GM19452 (cell line): ENCODE measurements at regions not wholly inside any gene's neighbourhood (a gene's known extent, or its start where the extent isn't known, plus 50 kb on each side); places are given as distances from the start of the nearest gene placed in this dataset.

Experiments used
- ATAC-seq: cut with Tn5 transposase; IDR thresholded peaks from one replicate; pipeline ENCODE4 v1.9.1; 2021; ENCODE audit not compliant: unreplicated experiment

GRCh38 chr4:129645461-129645860 is 549.5 kb downstream of the C4orf33 start:
- ATAC-seq: no peak

DNA sequence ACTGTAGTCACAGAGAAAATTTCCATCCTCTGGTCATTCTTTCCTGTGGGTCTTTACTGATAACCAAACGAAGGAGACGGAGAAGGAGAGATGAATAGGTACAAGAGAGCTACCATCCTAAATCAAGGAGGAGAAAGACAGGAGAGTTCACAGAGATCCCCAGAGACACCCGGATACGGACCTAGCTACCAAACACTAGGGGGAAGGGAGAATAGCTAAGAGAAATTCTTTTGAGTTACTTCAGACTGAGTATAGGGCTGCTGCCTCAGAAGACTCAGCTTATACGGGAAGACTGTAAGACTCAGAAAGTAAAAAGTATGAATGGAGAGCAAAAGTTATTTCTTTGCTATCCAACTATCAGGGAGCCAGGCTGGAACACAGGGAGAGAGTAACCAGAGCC is 572.1 kb downstream of the C4orf33 start:
- ATAC-seq: no peak

GRCh38 chr4:129672941-129673340 is 577.0 kb downstream of the C4orf33 start:
- no peak for ATAC-seq

GRCh38 chr4:129675036-129675435 is 579.1 kb downstream of the C4orf33 start:
- no peak for ATAC-seq

DNA sequence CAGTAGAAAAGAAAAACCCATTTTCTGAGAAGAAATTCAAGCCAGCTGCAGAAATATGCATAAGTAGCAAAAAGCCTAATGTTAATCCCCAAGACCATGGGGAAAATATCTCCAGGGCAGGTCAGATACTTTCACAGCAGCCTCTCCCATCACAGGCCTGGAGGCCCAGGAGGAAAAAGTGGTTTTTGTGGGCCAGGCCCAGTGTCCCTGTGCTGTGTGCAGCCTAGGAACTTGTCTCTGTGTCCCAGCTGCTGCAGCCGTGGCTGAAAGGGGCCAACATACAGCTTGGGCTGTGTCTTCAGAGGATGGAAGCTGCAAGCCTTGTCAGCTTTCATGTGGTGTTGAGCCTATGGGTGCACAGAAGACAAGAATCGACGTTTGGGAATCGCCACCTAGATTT is 581.0 kb downstream of the C4orf33 start:
- no peak for ATAC-seq

DNA sequence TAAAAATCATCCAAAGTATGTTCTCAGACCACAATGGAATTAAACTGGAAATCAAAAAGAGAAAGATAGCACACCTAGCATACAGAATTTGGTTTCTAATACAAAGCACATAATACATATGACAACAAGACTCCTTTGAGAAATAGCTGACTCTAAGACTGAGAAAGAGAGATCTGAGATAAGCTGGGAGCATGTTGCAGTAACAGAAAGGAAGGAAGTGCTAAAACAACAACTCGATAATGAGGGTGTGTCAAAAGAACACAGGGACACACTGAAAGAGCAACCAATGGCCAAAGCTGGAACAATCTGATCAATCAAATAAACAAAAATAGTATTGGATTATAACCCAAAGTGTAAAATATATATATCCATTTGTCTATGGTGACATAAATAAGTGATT is 586.6 kb downstream of the C4orf33 start:
- no peak for ATAC-seq

GRCh38 chr4:129707949-129708348 is 612.0 kb downstream of the C4orf33 start:
- ATAC-seq: no peak

DNA sequence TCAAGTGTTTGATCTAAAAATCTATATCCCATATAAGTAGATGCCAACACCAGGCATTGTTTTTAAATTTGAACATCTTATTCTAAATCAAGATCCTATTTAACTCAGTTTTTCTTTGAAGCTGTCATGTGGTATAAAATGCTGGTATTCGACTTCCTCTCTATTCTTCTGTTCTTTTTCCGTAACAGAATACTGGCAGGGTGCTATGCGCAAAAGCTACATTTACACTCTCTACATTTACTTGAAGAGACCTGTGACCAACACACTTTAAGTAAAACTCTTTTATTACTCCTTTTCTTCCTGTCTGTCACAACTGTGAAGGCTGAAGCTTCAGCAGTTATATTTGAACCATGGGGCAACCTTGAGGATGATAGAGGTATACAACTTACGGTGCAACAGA is 612.8 kb downstream of the C4orf33 start:
- no peak for ATAC-seq

GRCh38 chr4:129738175-129738574 is 642.2 kb downstream of the C4orf33 start:
- no peak for ATAC-seq

DNA sequence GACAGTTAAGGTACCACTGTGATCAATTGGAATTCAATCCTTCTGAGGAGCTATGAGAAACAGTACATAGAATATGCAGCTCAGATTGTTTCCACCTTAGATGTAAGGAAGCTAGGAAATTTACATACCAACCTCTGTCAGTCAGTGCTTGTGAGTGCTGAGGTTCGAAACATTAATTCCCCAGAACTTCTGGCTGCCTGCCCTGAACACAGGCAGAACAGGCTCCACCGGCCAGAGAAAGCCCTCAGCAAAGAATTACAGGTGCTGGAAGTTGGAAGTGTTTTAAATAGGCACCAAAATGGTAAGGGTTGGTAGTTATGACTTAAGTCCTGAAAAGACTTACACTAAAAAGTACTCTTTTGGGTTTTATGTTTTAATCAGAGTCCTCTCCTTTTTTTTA is 651.8 kb downstream of the C4orf33 start:
- ATAC-seq: no peak

DNA sequence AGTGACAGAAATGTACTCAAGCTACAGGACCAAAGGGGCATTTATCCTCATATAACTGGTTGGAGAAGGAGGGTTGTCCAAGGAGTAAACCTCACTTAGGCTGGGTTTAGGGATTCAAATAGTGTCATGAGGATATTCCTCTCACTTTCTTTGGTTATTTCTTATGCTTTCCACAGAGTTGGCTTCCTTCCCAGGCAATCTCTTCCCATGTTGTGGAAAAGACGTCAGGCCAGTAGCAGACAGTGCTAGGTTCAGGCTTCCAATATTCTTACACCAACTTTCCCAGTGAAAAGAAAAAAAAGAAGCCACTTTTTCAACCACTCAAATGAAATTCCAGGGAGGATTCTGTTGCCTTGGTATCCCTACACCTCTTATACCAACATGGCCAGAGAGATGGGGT is 653.0 kb downstream of the C4orf33 start:
- no peak for ATAC-seq

DNA sequence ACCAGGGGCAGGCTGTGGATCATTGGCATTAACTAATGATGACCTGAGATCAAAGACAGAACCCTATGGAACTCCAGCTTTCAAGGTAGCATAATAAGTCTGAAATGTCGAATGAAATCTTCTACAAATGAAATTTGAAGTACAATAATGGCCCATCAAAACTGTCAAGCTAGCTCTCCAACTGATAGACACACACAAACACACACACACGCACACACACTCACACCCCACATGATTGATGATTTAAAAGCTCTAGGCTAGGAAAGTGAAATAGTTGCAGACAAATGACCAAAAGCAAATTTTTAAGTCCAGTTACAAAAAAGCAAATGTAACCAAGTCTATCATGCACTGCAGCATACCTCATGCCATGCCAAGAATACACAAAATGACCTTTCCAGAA is 655.7 kb downstream of the C4orf33 start:
- ATAC-seq: no peak

GRCh38 chr4:129783596-129783995 is 687.6 kb downstream of the C4orf33 start:
- ATAC-seq: no peak

DNA sequence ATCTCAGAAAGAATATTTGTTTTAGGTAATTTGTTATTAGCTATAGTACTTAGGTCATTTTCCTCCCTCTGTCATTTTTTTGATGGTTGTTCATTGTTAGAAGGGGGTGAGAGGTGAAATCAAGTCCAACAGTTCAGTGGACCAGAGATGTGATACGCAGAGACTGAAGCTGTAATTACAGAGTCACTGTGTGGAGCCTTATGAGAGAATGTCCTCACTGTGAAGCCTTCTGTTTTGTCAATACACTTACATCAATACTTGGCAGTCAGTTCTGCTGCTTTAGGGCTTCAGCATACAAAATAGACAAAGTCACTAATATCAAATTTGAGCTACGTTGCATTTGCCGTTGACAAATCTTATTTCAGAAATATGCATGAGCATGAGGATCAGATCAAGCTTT is 692.5 kb downstream of the C4orf33 start:
- no peak for ATAC-seq

DNA sequence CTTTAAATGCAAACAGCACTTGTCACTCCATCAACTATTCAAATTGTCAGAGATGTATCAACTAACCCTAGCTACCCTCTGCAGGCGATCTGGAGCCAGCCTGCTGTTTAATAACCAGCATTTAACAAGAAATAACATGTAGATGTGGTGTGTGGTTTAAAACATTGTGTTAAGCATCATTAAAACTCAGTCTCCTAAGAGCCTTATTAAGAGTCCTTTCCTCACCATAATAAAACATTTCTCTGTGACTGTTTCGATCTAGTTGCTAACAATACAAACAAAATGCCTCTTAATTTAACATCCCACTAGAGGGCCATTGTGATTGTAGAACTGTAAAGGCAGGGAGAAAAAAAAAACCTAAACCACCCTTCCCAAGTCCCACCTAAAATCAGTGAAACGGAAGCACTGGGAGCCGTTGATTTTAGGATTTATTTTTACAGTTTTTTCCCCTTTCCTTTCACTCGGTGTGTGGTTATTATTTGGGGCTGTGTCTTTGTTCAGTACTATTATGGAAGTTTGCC is 708.6 kb downstream of the C4orf33 start:
- no peak for ATAC-seq

DNA sequence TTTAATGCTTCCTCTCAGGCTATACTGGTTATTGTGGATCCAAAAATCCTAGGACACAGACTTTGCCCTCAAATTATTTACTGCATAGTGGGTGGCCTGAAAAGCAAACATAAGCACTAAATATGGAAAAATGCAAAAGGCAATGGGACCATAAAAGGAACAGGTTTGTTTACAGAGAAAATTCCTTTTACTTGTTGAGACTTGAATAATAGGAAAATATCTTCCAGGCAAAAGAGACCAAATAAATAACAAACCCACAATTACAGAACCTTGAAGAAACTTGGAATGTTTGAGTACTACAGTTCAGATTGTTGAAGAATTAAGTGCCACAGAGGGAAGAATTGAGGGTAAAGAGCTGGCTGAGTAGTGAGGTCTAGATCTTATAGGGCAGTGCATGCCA is 711.0 kb downstream of the C4orf33 start:
- no peak for ATAC-seq

DNA sequence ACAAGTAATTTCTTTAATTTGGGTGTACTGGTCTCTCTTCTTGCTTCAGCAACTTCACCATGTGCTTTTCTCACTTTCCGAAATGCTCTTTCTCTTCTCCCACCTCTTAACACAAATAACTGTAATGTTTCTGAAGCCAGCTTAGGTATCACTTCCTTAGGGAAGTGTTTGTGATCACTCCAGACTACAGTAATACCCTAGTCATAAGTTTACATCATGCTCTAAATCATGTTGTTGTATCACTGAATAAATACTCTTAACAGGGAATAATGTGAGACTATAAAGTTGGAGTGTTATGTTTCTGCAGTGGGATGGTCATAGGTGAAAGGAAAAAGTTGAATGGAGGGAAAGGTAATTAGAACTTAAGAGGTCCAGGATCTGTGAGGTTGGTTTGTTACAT is 712.3 kb downstream of the C4orf33 start:
- no peak for ATAC-seq

- no peak for ATAC-seq
Observed at GRCh38 chr4:129821073-129821472, 725.1 kb downstream of the C4orf33 start.

DNA sequence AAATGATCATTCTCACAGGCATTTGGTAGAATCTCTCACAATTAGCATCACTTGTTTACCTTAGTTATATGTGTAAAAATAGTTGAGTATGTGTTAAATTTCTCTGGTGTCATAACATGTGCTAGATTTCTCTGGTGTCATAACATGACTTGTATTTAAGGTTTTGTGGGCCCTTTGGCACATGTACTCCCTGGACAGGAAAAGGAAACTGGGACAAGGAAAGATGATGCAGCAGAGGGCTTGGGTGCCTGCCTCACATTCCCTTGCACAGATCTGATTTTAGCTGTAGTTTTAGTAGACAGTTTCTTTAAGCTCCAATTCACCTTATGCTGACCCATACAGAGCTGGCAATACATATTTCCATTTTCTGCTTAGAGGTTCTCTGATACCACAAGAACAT is 726.0 kb downstream of the C4orf33 start:
- ATAC-seq: no peak

DNA sequence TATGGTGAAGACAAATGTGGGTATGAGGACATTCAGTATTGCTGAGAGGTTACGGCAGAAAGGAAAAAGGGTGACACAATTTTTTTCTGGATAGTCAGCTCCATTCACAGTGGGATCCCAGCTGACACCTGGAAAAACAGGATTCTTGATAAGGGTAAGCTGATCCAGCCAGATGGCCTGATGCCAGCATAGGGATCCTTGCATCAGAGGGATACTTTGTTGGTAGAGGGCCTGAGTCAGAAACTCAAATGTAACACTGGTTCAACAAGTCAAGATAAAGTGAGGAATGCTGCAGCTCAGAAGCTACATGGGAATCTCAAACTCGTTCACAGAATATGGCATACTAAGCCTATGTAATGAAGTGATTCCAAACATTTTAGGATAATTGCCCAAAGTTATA is 726.7 kb downstream of the C4orf33 start:
- ATAC-seq: no peak

DNA sequence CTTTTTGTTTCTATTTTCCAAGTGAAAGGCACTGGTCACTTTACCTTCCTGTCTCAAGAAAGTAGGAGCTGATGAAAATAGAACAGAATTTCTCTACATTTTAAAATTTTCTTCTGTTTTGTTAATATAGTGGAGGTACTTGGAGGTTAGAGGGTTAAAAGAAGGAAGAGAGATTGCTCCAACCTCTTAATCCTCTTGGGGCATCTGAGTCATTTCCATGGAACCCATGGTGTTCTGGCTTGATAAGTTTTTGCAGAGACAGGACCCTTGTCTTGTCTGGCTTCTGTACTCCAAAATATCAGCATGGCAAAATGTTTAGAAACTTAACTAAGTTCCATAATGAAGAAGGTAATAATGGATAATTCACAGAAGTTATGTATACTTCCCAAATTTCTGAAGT is 727.2 kb downstream of the C4orf33 start:
- no peak for ATAC-seq

DNA sequence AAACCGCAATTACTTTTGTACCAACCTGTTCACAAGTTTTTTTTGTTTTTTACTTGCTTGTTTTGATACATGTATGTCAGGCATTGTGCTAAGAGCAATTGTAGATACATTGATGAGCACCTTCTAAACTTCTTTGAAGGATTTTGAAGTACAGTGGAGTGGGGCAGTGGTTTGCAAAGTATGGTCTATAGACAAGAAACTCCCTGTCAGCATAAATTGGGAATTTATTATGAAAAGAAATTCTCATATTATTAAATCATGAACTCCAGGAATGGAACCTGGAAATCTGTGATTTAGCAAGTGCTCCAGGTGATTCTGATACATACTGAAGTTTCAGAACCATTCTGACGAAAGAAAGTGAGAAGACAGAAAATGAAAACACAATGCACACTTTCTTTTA is 733.4 kb downstream of the C4orf33 start:
- ATAC-seq: no peak

- ATAC-seq: no peak
Observed at GRCh38 chr4:129839687-129840086, 743.7 kb downstream of the C4orf33 start.

DNA sequence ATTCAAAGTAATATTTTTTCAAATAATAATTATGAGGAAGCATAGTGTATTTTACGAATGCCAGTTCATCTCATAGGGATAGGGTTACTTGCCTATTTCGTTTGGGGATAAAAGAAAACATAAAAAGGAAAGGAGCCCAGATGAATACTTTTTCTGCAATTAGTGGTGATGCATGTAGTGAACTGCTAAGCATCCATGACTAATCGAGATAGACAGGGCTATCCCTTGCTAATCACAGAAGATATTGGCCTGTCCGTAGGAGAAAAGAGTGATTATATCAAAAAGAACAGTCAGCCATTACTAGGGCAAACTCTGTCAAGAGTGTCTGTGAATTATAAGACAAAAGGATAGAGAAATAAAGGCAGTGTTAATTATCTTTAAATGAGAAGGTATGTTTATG is 746.1 kb downstream of the C4orf33 start:
- ATAC-seq: no peak
